HG02588 (cell line): ENCODE measurements at regions not wholly inside any gene's neighbourhood (a gene's known extent, or its start where the extent isn't known, plus 50 kb on each side); places are given as distances from the start of the nearest gene placed in this dataset.
A peak's percentile ranks its signal among the peaks of the same experiment; 100 is the strongest.
"Not testable (repeated sequence)": the region's sequence is repeated elsewhere in the genome, so short reads cannot be mapped to it uniquely, and the experiment has no call there.

Source experiments
- ATAC-seq: cut with Tn5 transposase; IDR thresholded peaks from one replicate; pipeline ENCODE4 v1.9.1; 2021; ENCODE audit warnings: mild to moderate bottlenecking, moderate library complexity; ENCODE audit not compliant: unreplicated experiment

DNA sequence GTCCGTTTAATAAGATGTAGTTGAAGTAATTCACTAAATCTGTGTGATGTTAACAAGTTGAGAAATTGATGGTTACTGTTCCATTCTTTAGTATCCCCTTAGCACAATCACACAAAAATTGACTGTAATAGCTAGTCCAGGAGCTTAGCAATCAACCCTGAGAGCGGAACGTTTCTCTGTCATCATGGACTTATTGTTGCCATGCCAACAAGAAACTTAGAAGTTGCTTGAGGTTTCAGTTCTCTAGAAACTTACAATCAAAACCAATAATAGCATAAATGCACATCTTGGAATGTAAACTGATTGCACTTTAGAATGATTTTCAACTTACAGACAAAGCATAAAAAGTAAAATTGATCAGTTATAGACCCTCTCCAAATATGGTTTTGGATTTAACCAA is 125.4 kb upstream of the ANKH start:
- peak; percentile 43 for ATAC-seq

DNA sequence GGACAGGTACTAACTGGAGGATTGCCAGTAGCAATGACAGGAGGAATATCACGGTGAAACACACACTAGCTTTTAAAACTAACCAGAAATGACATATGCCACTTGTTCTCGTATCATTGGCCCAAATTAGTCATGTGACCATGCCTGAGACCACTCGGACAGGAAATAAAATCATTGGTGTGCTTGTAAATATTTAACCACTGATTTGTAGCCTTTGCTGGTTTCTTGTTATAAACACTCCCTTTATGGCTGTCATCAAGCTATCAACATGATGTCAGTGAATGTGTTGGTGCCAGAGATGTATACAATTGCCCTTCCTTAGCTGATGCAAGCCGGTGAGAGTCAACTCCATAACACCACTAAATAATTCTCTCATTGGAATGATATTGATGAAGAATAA is 123.7 kb upstream of the ANKH start:
- no peak for ATAC-seq

DNA sequence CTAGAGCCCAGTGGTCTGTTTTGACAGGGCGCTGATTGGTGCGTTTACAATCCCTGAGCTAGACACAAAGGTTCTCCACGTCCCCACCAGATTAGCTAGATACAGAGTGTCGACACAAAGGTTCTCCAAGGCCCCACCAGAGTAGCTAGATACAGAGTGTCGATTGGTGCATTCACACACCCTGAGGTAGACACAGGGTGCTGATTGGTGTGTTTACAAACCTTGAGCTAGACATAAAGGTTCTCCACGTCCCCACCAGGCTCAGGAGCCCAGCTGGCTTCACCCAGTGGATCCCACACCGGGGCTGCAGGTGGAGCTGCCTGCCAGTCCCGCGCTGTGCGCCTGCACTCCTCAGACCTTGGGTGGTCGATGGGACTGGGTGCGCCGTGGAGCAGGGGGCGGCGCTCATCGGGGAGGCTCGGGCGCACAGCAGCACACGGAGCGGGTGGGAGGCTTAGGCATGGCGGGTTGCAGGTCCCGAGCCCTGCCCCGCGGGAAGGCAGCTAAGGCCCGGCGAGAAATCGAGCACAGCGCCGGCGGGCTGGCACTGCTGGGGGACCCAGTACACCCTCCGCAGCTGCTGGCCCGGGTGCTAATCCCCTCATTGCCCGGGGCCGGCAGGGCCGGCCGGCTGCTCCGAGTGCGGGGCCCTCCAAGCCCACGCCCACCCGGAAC is 122.0 kb upstream of the ANKH start:
- not testable (repeated sequence) for ATAC-seq

DNA sequence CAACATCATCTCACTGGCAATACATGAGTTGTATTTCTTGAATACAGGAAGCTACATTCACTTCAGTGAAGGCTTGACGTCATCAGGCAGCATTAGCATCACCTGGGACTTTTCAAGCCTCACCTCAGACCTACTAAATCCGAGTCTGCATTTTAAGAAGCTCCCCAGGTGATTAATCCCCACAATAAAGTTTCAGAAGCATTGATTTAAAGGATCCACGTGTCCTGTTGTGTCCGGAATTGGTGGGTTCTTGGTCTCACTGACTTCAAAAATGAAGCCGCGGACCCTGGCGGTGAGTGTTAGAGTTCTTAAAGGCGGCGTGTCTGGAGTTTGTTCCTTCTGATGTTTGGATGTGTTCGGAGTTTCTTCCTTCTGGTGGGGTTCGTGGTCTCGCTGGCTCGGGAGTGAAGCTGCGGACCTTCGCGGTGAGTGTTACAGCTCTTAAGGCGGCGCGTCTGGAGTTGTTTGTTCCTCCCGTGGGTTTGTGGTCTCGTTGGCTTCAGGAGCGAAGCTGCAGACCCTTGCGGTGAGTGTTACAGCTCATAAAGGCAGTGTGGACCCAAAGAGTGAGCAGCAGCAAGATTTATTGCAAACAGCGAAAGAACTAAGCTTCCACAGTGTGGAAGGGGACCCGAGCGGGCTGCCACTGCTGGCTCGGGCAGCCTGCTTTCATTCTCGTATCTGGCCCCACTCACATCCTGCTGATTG is 121.3 kb upstream of the ANKH start:
- ATAC-seq = peak; percentile 78

DNA sequence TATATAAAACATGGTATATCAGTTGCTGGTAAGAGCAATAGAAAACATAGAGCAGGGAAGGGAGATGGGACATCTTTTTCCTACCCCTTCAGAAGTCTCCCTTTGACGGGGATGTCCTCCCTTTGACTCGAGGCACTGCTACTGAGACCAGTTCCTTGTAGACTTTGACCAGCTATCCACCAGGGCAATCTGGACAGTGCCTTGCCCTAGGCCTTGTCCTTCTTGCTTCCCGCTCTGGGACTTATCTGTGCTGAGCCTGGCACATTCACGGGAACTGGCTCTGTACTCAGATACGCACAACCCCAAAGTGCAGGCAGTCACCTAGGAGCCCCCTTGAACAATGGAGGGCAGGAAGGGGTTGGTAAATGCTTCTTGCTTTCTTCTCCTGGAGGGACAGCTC is 116.6 kb upstream of the ANKH start:
- no peak for ATAC-seq

DNA sequence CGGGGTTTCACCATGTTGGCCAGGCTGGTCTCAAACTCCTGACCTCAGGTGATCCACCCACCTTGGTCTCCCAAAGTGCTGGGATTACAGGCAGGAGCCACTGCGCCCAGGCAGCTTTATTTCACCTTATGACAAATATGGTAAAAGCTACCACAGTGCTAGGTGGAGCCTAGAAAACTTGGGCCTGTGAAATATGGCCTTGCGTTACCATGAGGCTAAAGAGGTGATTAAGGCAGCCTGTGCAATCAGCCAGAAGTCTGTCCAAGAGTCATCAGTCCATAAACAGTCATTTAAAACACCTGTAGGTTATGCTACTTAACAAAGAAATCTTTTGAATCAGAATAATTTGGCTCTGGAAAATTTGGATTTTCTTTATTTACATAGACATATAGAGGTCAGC is 114.8 kb upstream of the ANKH start:
- no peak for ATAC-seq

DNA sequence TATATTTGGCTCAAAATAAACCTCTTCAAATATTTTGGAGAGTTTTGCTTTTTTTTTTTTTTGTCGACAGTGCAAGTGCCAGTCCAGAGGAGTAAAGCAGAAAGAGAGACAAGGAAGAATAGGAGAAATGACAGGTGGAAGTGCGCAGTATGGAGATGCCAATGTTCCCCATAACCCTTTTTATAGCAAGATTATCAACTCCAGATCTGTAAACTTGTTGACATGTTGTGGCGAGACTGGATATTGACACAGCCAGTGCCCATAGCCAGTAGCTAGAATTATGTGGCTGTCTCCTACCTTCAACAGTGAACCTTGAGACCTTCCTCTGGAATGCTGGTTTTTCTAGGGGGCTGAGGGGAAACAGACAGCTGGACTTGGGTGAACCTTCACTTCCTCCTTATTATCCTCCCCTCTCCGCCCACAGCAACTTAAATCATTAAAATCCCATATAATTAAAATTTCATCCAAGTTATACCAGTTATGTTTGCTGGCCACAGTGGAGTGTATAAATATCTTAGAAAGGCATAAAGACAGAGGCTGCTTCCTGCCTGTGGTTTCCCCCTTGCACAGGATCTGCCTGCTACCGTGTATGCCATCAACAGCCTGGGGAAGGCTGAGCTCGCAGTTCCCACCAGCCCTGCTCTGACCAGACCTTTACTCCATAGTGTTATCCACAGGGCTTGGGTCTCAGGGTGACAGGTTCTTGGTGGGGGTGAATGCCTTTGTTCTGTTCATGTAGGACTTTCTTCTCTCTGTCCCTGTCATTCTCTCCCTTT is 112.3 kb upstream of the ANKH start:
- ATAC-seq = no peak

DNA sequence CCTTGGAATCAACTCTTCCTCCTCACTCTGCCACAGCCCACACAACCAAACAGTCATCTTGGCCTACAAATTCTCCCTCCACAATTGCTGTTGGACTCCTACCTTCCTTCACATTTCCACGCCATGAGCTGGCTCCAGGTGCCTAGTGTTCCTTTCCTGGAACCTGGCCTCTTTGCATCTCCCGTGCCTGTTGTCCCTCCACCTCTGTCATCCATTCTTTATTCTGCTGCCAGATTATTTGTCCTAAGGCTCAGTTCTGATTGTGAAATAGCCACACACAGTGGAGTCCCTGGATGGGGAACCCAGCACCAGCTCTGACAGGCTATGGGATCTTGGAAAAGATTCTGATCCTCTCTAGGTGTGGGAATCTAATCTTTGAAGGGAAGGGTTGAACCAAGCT is 109.1 kb upstream of the ANKH start:
- no peak for ATAC-seq

DNA sequence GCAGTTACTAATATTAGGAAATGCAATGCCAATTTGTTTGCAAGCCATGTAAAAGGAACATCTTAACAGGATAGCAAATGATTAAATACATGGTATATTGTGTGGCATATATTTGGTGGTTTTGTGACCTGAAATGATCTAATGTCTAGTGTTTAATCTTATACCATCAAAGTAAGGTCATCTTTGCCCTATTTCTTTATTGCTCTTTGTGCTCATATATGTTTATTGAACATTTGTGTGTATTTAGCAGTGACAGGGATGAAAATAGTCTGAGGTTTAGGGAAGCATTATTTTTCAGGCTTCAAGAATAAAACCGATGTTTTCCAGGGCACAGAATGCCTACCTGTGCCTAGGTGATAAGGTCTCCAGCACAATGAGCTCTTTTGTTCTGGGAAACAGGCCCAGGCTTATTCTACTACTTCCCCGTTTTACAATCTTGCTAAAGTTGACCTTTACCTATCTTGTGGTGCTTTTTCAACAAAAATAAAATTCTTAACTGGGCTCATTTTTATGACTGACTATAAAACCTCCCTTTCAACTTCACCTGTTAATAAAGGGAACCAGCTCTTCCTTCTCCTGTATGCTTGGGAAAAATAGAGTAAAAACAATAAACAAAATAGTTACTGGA is 105.6 kb upstream of the ANKH start:
- no peak for ATAC-seq

DNA sequence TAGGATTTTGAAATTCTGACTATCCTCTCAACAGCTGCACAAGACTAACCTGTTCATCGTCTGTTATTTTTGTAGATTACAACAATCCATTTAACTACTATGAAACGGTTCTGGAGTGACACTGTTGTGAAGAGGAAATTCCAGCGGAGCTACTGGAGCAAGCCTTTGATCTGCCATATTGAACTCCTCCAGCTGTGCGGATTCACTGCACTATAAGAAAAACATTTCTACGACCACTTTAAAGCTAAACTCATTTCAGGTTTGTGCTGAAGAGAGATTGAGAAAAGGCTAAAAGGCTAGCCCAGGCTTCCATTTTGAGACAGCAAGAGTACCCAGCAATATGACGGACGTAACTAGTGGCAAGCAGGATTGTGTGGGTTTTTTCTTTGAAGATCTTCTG is 104.9 kb upstream of the ANKH start:
- no peak for ATAC-seq

DNA sequence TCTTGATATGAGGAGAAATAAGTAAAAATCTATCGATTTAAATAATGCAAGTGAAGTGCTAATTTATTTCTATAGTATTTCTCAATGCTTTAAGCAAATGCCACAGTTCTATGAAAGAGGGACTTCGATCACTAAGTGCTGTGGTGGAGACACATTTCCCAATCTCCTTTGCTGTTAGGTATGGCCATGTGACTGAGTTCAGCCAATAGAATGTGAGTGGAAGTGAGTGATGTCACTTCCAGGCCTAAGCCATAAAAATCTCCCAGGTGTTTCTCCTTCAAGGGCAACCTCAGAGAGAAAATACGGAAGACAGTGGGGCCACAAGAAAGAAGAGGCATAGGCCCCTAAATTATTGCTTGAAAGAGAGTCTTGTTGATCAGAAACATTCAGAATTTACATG is 100.3 kb upstream of the ANKH start:
- ATAC-seq = no peak

DNA sequence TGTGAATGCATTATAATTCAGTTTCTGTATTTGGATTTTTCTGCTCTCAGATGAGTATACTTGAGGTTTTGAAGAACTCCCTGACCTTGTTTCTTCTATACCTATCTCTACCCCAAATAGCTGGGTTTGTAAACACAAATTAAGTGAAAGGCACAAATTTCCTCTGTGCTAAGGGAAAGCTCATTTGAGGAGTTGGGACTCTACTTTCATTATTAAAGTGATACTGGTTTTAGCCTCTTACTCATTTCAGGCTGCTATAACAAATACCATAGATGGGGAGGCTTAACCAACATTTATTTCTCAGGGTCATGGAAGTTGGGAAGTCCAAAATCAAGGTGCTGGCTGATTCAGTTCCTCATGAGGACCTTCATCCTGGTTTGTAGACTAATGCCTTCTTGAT is 97.2 kb upstream of the ANKH start:
- no peak for ATAC-seq

DNA sequence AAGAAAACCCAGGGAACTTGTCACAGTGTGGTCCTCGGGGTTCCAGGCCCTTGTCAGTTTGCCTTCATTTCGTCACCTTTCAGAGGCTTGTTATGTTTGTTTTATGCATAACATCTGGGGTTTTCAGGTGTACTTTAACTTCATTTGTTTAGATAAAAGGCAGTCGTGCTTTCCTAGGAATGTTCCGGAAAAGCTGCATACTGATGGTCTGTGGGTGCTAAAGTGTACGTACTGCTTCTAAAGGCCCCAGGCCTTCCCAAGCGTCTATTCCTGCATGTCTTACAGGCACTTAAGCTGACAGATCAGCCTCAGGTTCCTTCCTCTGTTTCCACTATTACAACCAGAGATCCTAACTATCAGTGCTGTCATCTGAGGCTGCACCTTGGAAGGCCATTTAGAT is 95.6 kb upstream of the ANKH start:
- ATAC-seq = no peak

DNA sequence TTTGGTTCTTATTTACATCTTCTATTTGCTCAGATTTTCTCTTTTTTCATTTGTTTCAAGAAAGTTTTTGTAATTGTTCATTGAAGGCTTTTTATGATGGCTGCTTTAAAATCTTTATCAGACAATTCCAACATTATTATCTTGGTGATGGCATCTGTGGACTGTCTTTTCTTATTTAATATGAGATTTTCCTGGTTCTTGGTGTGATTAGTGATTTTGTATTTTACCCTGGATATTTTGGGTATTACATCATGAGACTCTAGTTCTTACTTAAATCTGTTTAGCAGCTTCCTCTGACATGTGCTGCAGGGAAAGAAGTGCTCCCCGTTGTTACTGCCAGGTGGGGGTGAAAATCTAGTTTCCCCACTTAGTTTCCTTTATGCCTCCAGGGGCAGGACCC is 94.2 kb upstream of the ANKH start:
- no peak for ATAC-seq

DNA sequence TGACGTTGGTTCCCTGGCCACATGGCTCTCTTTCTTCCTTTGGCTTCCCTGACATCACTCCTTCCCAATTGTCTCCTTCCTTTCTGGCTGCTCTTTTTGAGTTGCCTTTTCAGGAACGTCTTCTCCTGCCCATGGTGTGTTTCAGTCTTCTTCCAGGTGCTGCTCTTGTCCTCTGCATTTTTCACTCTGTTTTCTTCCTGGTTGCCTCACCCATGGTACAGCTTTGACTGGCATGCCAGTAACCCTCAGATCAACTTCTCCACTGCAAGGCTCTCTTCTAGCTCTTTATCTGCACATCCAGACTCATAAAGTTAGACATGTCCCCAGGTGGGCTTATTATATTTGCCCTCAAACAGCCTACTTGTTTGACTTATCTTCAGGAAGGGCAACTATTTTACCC is 91.0 kb upstream of the ANKH start:
- ATAC-seq = no peak

DNA sequence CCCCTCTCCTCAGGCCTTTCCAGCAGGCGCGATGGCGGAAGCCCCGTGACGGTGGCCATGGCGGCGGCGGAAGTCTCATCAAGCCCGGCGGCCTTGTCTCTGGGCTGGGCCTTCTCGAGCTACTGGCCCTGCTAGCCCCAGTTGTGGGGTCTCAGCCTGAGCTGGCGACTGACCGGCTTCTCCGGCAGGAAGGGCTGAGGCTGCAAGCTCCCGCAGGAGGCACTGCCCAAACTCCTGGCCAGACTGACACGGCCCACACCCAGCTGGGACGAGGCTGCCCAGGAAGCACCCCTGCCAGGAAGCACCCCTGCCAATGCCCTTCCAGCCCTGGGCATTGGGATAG is 88.5 kb upstream of the ANKH start:
- no peak for ATAC-seq

DNA sequence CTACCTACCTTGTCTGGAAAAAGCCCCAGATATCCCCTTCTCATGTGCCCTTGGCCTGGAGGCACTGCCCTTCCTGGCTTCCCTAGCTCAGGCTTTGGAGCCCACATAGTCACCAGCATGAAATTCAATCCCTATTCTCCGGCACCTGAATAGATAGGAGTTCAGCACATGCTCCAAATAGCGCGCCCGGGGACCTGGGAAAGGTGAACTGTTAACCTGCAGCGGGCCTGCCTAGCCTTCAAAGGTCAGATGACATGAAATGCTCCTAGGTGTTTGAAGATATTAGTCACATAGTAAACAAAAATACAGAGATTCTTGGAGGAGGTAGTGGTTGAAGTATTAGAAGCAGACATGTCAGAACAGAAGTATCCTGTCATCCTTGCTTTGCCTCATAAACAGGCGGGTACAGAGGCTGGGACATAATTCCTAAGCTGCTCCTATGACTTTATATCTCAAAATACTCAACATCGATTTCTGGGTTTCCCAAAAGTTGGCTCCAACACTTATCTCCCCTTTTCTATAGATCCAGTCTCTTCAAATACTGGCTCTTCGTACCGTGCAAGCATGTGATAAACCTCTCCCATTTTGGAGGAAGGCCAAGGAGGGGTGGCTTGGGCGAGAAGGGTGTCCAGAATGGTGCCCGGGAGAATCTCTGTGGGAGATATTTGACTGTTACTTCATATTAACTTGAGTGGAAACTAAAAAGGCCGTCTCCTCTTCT is 88.0 kb upstream of the ANKH start:
- ATAC-seq = no peak

DNA sequence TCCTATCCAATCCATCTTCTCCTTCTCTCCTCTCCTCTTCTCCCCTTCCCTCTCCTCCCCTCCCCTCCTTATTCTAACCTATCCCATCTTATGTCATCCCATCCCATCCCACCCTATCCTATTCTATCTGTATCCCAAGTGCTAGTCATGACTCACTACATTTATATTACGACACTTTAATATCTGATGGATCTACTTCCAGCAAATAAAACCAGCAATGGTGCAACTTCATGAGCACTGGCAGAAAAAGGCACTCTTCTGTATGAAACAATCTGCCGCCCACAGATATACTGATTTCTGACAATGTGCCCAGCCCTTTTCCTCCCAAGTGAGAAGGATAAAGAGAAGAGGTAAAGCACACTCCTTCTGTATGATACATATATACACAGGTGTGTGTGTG is 86.6 kb upstream of the ANKH start:
- no peak for ATAC-seq

DNA sequence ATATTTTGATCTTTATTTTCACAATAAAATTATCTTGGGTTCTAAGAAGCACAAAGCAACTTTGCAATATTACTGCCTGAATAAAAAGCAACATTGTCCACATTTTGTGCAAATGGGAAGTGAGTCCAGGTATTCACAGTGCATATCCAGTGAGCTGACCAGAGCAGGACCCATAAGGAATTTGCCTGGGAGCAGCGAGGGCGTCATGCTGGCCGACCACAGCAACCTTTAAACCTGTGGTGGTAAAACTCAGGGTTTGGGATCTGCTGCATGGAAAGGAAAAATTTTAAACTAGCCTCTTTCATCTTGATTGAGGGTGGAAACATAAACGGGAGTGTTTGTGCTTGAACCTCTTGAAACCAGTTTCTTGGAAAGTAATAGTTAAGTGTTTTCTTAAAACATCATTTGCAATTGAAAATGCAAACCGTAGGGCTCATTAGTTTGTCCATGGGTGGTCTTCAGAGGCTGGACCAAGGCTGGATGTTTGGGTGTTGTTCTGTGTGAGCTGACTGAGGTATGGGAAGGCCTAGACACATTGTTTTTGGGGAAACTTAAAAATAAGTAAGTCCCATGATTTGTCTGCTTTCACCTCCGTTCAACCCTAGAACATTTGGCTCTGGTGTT is 85.0 kb upstream of the ANKH start:
- ATAC-seq = no peak

DNA sequence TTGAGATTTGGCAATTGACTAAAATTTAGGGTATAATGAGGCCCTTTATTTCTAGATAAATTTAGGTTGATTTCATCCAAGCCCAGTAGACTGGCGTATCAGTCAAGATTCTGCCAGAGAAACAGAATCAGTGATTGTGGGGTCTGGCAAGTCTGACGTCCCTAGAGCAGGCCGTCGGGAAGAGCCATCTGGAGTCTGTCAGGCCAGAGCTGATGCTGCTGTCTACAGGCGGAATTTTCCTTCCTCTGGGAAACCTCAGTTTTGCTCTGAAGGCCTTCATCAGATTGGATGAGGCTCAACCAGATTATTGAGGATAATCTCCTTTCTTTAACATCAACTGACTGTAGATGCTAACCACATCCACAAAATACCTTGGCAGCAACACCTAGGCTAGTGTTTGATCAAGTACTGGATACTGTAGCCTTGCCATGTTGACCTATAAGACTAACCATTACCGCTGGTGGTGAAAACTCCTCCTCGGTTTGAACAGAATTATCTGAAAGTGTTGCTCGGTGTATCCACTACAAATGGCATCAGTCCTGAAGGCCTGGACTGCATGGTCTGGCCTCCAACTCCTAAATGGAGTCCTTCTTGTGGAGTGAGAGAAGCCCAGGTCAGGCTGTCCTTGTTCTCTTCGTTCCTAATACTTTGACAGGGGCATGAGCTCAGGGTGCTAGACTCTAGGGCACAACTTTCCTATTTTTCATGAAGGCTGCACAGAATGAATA is 83.2 kb upstream of the ANKH start:
- no peak for ATAC-seq
